AG04449 (cell line): ENCODE measurements at regions not wholly inside any gene's neighbourhood (a gene's known extent, or its start where the extent isn't known, plus 50 kb on each side); places are given as distances from the start of the nearest gene placed in this dataset.

Experiments
- CTCF ChIA-PET: fragments of 350-600 bp; formaldehyde crosslinking; extraction: SDS; loops from one replicate; lab custom pipeline; 2021; ENCODE audit warnings: antibody characterized with exemption; lab: Yijun Ruan, JAX
- POLR2A ChIA-PET: fragments of 400-600, 350-600 bp; formaldehyde crosslinking; extraction: SDS; loops from one replicate; lab custom pipeline; 2020; ENCODE audit warnings: antibody characterized with exemption, inconsistent platforms; lab: Yijun Ruan, JAX
- DNase-seq: peaks from one replicate; pipeline ENCODE4 v3.0.0-alpha.2; 2010; ENCODE audit warnings: low read depth, low spot score
- H3K4me3 ChIP-seq: 2 replicates; pipeline ENCODE4 v1.5.1; 2011; ENCODE audit warnings: low read depth, mild to moderate bottlenecking, control low read depth, low read length
- CTCF ChIP-seq: IDR thresholded peaks from one replicate; pipeline ENCODE4 v1.5.1; 2011; ENCODE audit warnings: mild to moderate bottlenecking, moderate library complexity, low read length, control low read depth, inconsistent platforms; ENCODE audit not compliant: insufficient read depth; ENCODE audit errors: missing control alignments

- CTCF ChIA-PET, result no interaction called here
Measured at GRCh38 chr5:68398146-68398812, 182.7 kb downstream of the PIK3R1 start.

GRCh38 chr5:68403301-68403700 is 187.7 kb downstream of the PIK3R1 start:
- TF ChIP-seq CTCF, result no peak
- ChIA-PET POLR2A (no interaction called here), CTCF (no interaction called here)
- no peak for DNase-seq
- no peak overlapping the region for H3K4me3 ChIP-seq

More at GRCh38 chr5:68398146-68398812, 182.7 kb downstream of the PIK3R1 start:
- DNase-seq, result no peak
- POLR2A ChIA-PET, result no interaction called here
- no peak for TF ChIP-seq CTCF
- no peak overlapping the region for H3K4me3 ChIP-seq

DNA sequence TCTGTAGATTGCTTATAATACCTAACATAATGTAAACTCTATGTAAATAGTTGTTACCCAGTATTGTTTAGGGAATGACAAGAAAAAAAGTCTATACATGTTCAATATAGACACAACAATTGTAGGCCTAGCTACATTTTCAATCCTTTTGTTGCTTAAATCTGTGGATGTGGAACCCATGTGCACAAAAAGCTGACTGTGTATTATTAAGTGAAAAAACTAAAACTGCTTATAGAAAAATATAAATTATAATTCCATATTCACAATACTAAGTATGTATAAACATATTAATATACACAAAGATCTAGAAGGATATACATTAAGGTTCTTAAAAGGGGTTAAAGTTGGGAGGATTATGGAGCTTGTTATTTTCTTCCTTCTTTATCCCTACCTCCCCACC is 188.7 kb downstream of the PIK3R1 start:
- no peak for TF ChIP-seq CTCF
- CTCF ChIA-PET, result interaction anchor here (1.1 kb wide), 1 partner anchor 9 kb away, joined by 3 read pairs; no protein-coding TSS in a partner anchor
- no peak overlapping the region for H3K4me3 ChIP-seq
- POLR2A ChIA-PET, result interaction anchor here (0.6 kb wide), 1 partner anchor 9 kb away, joined by 3 read pairs; no protein-coding TSS in a partner anchor
- DNase-seq, result no peak

- TF ChIP-seq CTCF, result no peak
- H3K4me3 ChIP-seq, result no peak overlapping the region
- POLR2A ChIA-PET, result no interaction called here
- no peak for DNase-seq
- CTCF ChIA-PET, result interaction anchor here (1.0 kb wide), 1 partner anchor 618 kb away, joined by 3 read pairs; no protein-coding TSS in a partner anchor
Measured at GRCh38 chr5:68405026-68405684, 189.6 kb downstream of the PIK3R1 start.

DNA sequence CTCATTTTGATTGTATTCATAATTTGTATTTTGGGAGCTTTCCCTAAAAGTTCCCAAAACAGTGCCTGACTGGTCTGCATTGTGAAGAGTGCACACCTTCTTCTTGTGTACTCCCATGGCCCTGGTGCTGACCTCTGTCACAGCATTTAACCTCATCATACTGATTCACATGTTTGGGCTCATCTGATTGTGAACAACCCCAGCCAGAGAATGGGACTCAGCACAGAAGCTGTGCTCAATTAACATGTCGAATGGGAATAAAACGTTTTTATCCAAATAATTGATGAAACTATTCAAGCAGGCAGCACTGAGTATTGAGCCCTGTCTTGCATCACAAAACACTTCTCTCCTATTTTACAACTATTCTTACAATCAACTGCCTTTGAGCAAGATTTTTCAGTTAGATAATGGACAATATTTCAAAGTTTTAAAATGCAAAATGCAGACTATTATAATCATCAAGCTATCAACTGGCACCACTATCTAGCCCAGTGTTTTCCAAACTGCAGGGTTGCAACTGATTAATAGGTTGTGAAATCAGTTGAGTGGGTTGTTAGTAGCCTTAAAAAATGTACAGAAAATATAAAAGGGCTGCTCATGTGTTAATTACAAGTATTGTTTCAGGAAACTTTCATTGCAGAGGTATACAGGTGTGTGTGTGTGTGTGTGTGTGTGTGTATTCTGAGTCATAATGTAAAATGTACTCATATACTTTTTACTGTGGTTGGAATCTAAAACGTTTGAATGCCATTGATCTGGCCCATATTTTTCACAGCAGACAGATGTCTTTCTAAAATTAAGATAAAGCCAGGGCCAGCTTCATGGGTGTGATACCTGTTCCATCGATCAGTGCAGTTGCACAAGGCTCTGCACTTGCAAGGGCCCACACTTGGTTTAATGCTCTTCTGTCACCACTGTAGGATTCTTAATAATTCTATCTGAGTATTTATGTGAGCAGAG is 190.5 kb downstream of the PIK3R1 start:
- no peak for TF ChIP-seq CTCF
- DNase-seq, result no peak
- POLR2A ChIA-PET, result no interaction called here
- no peak overlapping the region for H3K4me3 ChIP-seq
- CTCF ChIA-PET, result interaction anchor here (1.0 to 1.4 kb wide), 2 partner anchors 120 to 617 kb away, joined by 3 to 4 read pairs; no protein-coding TSS in a partner anchor
